A673 (cell line): ENCODE measurements at regions not wholly inside any gene's neighbourhood (a gene's known extent, or its start where the extent isn't known, plus 50 kb on each side); places are given as distances from the start of the nearest gene placed in this dataset.

ENCODE experiments used
- BruUV-seq: library from RNA; stranded (reverse); fragments of 400-500 nt; replicated peaks from 2 replicates; lab custom pipeline; 2021; lab: Mats Ljungman, UMichigan
- CTCF ChIA-PET: fragments of 300-600 bp; sonication (Branson Sonifier 250); formaldehyde crosslinking; loops from one replicate; lab custom pipeline; 2022; ENCODE audit warnings: antibody characterized with exemption; lab: Charles Lee
- POLR2A ChIA-PET: fragments of 300-600 bp; sonication (Branson Sonifier 250); formaldehyde crosslinking; loops from one replicate; lab custom pipeline; 2022; ENCODE audit warnings: antibody characterized with exemption; ENCODE audit not compliant: low non-redundant PET; lab: Charles Lee
- DNase-seq: peaks from one replicate; pipeline ENCODE4 v3.0.0-alpha.2; 2015; ENCODE audit warnings: low spot score
- H3K27ac ChIP-seq: fragments of 200-600 bp; sonication (generic); 2 replicates; pipeline ENCODE4 v1.5.1; 2016; ENCODE audit warnings: mixed run types, low read depth, mild to moderate bottlenecking, mixed read lengths, antibody characterized with exemption, low read length; ENCODE audit not compliant: poor library complexity, severe bottlenecking
- H3K27me3 ChIP-seq: fragments of 200-600 bp; sonication (generic); replicated peaks from 2 replicates; pipeline ENCODE4 v1.6.1; 2017; ENCODE audit warnings: mixed run types, low read depth, mild to moderate bottlenecking, mixed read lengths, antibody characterized with exemption, low read length; ENCODE audit not compliant: insufficient read depth, poor library complexity
- H3K36me3 ChIP-seq: fragments of 200-600 bp; sonication (generic); 2 replicates; pipeline ENCODE4 v1.6.1; 2016; ENCODE audit warnings: mixed run types, mild to moderate bottlenecking, mixed read lengths, antibody characterized with exemption, low read length; ENCODE audit not compliant: insufficient read depth, poor library complexity, severe bottlenecking
- H3K4me1 ChIP-seq: fragments of 200-600 bp; sonication (generic); 2 replicates; pipeline ENCODE4 v1.6.1; 2017; ENCODE audit warnings: mixed run types, mild to moderate bottlenecking, mixed read lengths, antibody characterized with exemption, low read length; ENCODE audit not compliant: insufficient read depth, poor library complexity, severe bottlenecking
- H3K4me3 ChIP-seq: fragments of 200-600 bp; sonication (generic); 2 replicates; pipeline ENCODE4 v1.5.1; 2016; ENCODE audit warnings: low read depth, mixed run types, mild to moderate bottlenecking, mixed read lengths, low read length; ENCODE audit not compliant: poor library complexity, severe bottlenecking
- H3K9me3 ChIP-seq: fragments of 200-600 bp; sonication (generic); 2 replicates; pipeline ENCODE4 v1.6.1; 2016; ENCODE audit warnings: mixed run types, low read depth, mild to moderate bottlenecking, mixed read lengths, antibody characterized with exemption, low read length; ENCODE audit not compliant: poor library complexity, severe bottlenecking
- CTCF ChIP-seq: fragments of 300-800, 200-600 bp; sonication (generic); conservative IDR thresholded peaks from 2 replicates; pipeline ENCODE4 v1.5.1; 2017; ENCODE audit warnings: low read depth, mild to moderate bottlenecking, antibody characterized with exemption, low read length, moderate library complexity, mixed read lengths
- EZH2 ChIP-seq: fragments of 200-600 bp; sonication (generic); IDR thresholded peaks from 2 replicates; pipeline ENCODE4 v1.6.1; 2017; ENCODE audit warnings: borderline replicate concordance, low read depth, mild to moderate bottlenecking, mixed read lengths, antibody characterized with exemption, low read length; ENCODE audit not compliant: poor library complexity, severe bottlenecking
- intact Hi-C: fragments of 100-400 bp; cut with micrococcal nuclease; formaldehyde crosslinking; loops from one replicate; pipeline ENCODE4 v1.10.0; 2022; ENCODE audit not compliant: unreplicated experiment

GRCh38 chr2:12861344-12861930 is 144.7 kb downstream of the TRIB2 start:
- no peak for DNase-seq
- Histone ChIP-seq H3K4me3 (no peak overlapping the region), H3K27me3 (no peaks in the 10 kb centered on the region), H3K27ac (no peak overlapping the region), H3K9me3 (peaks cover 20% of the 10 kb centered on the region), H3K36me3 (no peaks in the 10 kb centered on the region), H3K4me1 (no peaks in the 10 kb centered on the region)
- intact Hi-C loops: no loop called here
- BruUV-seq: no TSS peak
- TF ChIP-seq EZH2 (no peak), CTCF (no peak)
- CTCF ChIA-PET: no interaction called here
- POLR2A ChIA-PET: no interaction called here

- no peak for TF ChIP-seq EZH2
- no peak for TF ChIP-seq CTCF
- POLR2A ChIA-PET: no interaction called here
- no TSS peak for BruUV-seq
Measured at GRCh38 chr2:12862541-12862940, 145.8 kb downstream of the TRIB2 start.

GRCh38 chr2:12863937-12864336 is 147.2 kb downstream of the TRIB2 start:
- no peaks in the 10 kb centered on the region for H3K36me3 ChIP-seq
- H3K9me3 ChIP-seq: peaks cover 20% of the 10 kb centered on the region
- DNase-seq: no peak
- H3K4me1 ChIP-seq: no peaks in the 10 kb centered on the region
- no peaks in the 10 kb centered on the region for H3K27me3 ChIP-seq
- BruUV-seq: no TSS peak
- ChIA-PET CTCF (no interaction called here), POLR2A (no interaction called here)
- intact Hi-C loops: no loop called here
- H3K27ac ChIP-seq: no peak overlapping the region
- TF ChIP-seq EZH2: no peak
- TF ChIP-seq CTCF: no peak
- H3K4me3 ChIP-seq: no peak overlapping the region

More at GRCh38 chr2:12862541-12862940, 145.8 kb downstream of the TRIB2 start:
- intact Hi-C loops: no loop called here
- Histone ChIP-seq H3K9me3 (peaks cover 20% of the 10 kb centered on the region), H3K4me3 (no peak overlapping the region), H3K27ac (no peak overlapping the region), H3K4me1 (no peaks in the 10 kb centered on the region), H3K36me3 (no peaks in the 10 kb centered on the region), H3K27me3 (no peaks in the 10 kb centered on the region)
- DNase-seq: no peak
- CTCF ChIA-PET: no interaction called here
